ENCODE measurements at regions not wholly inside any gene's neighbourhood (a gene's known extent, or its start where the extent isn't known, plus 50 kb on each side); places are given as distances from the start of the nearest gene placed in this dataset.

DNA sequence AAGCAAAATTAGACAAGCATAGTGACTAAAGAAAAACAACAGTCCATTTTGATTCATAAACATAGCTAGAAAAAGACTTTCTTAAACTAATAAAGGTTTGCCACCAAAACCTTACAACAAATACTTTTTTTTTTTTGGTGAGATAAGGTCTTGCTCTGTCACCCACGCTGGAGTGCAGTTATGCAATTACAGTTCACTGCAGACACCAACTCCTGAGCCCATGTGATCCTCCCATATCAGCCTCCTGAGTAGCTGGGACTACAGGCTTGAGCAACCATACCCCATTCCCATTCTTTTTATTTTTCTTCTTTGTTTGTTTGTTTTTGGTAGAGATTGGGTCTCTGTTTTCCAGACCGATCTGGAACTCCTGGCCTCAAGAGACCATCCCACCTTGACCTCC is 247.2 kb upstream of the ADGRL3 start:
- Mint-ChIP-seq H3K27ac (no peak overlapping the region), H3K36me3 (ENCODE audit: low read depth) (no peaks in the 10 kb centered on the region), H3K4me1 (no peaks in the 10 kb centered on the region), H3K4me3 (no peak overlapping the region), H3K9me3 (no peaks in the 10 kb centered on the region), H3K27me3 (ENCODE audit: insufficient read depth, low read depth, poor library complexity) (no peaks in the 10 kb centered on the region)
- H3K36me3 ChIP-seq (ENCODE audit: insufficient read depth): no peaks in the 10 kb centered on the region
- no peaks in the 10 kb centered on the region for H3K9me2 ChIP-seq (ENCODE audit: insufficient read depth)
- no peak overlapping the region for H3K4me2 ChIP-seq
- no peak overlapping the region for H3K27ac ChIP-seq (ENCODE audit: low read depth)
- DNase-seq (ENCODE audit: low spot score): no peak
- ATAC-seq: no peak
- H2AFZ ChIP-seq: no peak overlapping the region
- H3K27me3 ChIP-seq (ENCODE audit: insufficient read depth): no peaks in the 10 kb centered on the region
- H3K4me1 ChIP-seq (ENCODE audit: insufficient read depth): no peaks in the 10 kb centered on the region
- TF ChIP-seq CREB1 (CRISPR knock-in tag; IDR thresholded peaks at IDR 0.05; ENCODE audit: low read depth): no peak
- no peak for TF ChIP-seq ZNF331 (CRISPR knock-in tag; IDR thresholded peaks at IDR 0.05; ENCODE audit: low read depth)
- TF ChIP-seq ZNF462 (CRISPR knock-in tag; IDR thresholded peaks at IDR 0.05): no peak
- TF ChIP-seq EZH2 (IDR thresholded peaks at IDR 0.05; ENCODE audit: low read depth, unreplicated experiment): no peak
- TF ChIP-seq JUNB (IDR thresholded peaks at IDR 0.05; ENCODE audit: unreplicated experiment): no peak
- no peak for TF ChIP-seq ETS1 (IDR thresholded peaks at IDR 0.05)
- no peak for TF ChIP-seq POLR2AphosphoS5 (IDR thresholded peaks at IDR 0.05; ENCODE audit: low read depth)
- TF ChIP-seq STAT1 (IDR thresholded peaks at IDR 0.05; ENCODE audit: unreplicated experiment): no peak
- TF ChIP-seq REST (IDR thresholded peaks at IDR 0.05; ENCODE audit: unreplicated experiment): no peak
- TF ChIP-seq CTCF (conservative IDR thresholded peaks at IDR 0.05; ENCODE audit: low read depth in 2 of 2): no peak
- TF ChIP-seq EZH2phosphoT487 (IDR thresholded peaks at IDR 0.05; ENCODE audit: unreplicated experiment): no peak
- H3K79me2 ChIP-seq (replicated peaks; ENCODE audit: insufficient read depth): no peaks in the 10 kb centered on the region
- no peak overlapping the region for H3K4me3 ChIP-seq
- H4K20me1 ChIP-seq (replicated peaks; ENCODE audit: insufficient read depth): no peaks in the 10 kb centered on the region
- H3F3A ChIP-seq (replicated peaks; ENCODE audit: low read depth): no peaks in the 10 kb centered on the region
